ENCODE measurements at regions not wholly inside any gene's neighbourhood (a gene's known extent, or its start where the extent isn't known, plus 50 kb on each side); places are given as distances from the start of the nearest gene placed in this dataset.

GRCh38 chr17:34711646-34712045 lies 132.3 kb downstream of the TMEM132E start:
- Histone ChIP-seq H3K9me3 (ENCODE audit: control insufficient read depth, low read depth, low read length) (no peaks in the 10 kb centered on the region), H4K91ac (ENCODE audit: insufficient read length, low read depth, low read length) (no peak overlapping the region), H2BK120ac (ENCODE audit: low read depth, low read length, poor library complexity, severe bottlenecking) (no peak overlapping the region), H4K5ac (ENCODE audit: insufficient read length, low read depth, low read length) (no peak overlapping the region), H3K4ac (ENCODE audit: low read depth, low read length) (no peak overlapping the region), H2AFZ (ENCODE audit: low read length) (no peak overlapping the region), H2BK20ac (ENCODE audit: low read depth, low read length, poor library complexity, severe bottlenecking) (no peak overlapping the region), H3K56ac (ENCODE audit: insufficient read length, low read depth, low read length) (no peak overlapping the region), H3K27ac (ENCODE audit: insufficient read length, low read depth, low read length) (no peak overlapping the region), H4K8ac (replicated peaks; ENCODE audit: insufficient read length, low read depth, low read length) (no peak overlapping the region), H3T11ph (ENCODE audit: low read length) (no peak overlapping the region), H2BK15ac (ENCODE audit: low read depth, low read length) (no peak overlapping the region), H3K79me2 (ENCODE audit: insufficient read depth, low read length) (no peaks in the 10 kb centered on the region), H3K4me1 (ENCODE audit: insufficient read depth, low read length) (no peaks in the 10 kb centered on the region; the same call in 1 of the 2 replicates), H3K23ac (ENCODE audit: insufficient read length, low read depth, low read length) (no peak overlapping the region), H3K14ac (ENCODE audit: insufficient read depth, low read length) (no peak overlapping the region), H3K9ac (ENCODE audit: extremely low read depth, insufficient read length, low read length) (no peak overlapping the region), H3K79me1 (ENCODE audit: insufficient read depth, low read depth, low read length, poor library complexity, severe bottlenecking) (no peaks in the 10 kb centered on the region), H3K4me2 (ENCODE audit: insufficient read depth, insufficient read length, low read length) (no peak overlapping the region), H2AK5ac (ENCODE audit: insufficient read length, low read length) (no peak overlapping the region), H3K27me3 (ENCODE audit: insufficient read depth, low read length) (no peaks in the 10 kb centered on the region; the same call in 1 of the 2 replicates), H2BK12ac (ENCODE audit: insufficient read length, low read depth, low read length) (no peak overlapping the region), H4K20me1 (ENCODE audit: control insufficient read depth, insufficient read depth, insufficient read length) (no peaks in the 10 kb centered on the region), H3K18ac (ENCODE audit: insufficient read length, low read depth, low read length) (no peak overlapping the region), H2BK5ac (ENCODE audit: insufficient read length, low read length) (no peak overlapping the region), H3K23me2 (ENCODE audit: insufficient read length, low read depth, low read length, poor library complexity, severe bottlenecking) (no peaks in the 10 kb centered on the region)
- TF ChIP-seq CTCF (conservative IDR thresholded peaks at IDR 0.05) = no peak
- no peak overlapping the region for H3K27ac Mint-ChIP-seq
- H3K36me3 Mint-ChIP-seq (ENCODE audit: insufficient read depth in 1 of 3, low read depth in 3 of 3) = no peaks in the 10 kb centered on the region
- DNase-seq = peak; percentile 17
- no peak overlapping the region for H3K4me3 Mint-ChIP-seq
- H3K9me3 Mint-ChIP-seq = no peaks in the 10 kb centered on the region; a peak in 1 of 5 replicates
- peaks cover 37% of the 10 kb centered on the region for H3K27me3 Mint-ChIP-seq (ENCODE audit: low read depth)
- WGBS (ENCODE audit: extremely low coverage, insufficient read length, low lambda C conversion rate) = no CpG with 5 or more reads among the region's 5 CpGs
- H3K4me1 Mint-ChIP-seq = no peaks in the 10 kb centered on the region

Data from H9 (cell line).